Endothelial cell (in vitro differentiated cells): ENCODE measurements at regions not wholly inside any gene's neighbourhood (a gene's known extent, or its start where the extent isn't known, plus 50 kb on each side); places are given as distances from the start of the nearest gene placed in this dataset.

Source experiments
- DNase-seq: peaks from one replicate; pipeline ENCODE4 v3.0.0; 2021; ENCODE audit warnings: low spot score
- H3K27ac Mint-ChIP-seq: one replicate; pipeline ENCODE4 v1.8.0; 2021; ENCODE audit warnings: mixed read lengths, inconsistent platforms; ENCODE audit not compliant: unreplicated experiment
- H3K27me3 Mint-ChIP-seq: one replicate; pipeline ENCODE4 v1.8.0; 2021; ENCODE audit warnings: mild to moderate bottlenecking, moderate library complexity, mixed read lengths, inconsistent platforms; ENCODE audit not compliant: unreplicated experiment
- H3K36me3 Mint-ChIP-seq: one replicate; pipeline ENCODE4 v1.8.0; 2021; ENCODE audit warnings: mild to moderate bottlenecking, low read depth, mixed read lengths, inconsistent platforms; ENCODE audit not compliant: unreplicated experiment
- H3K4me1 Mint-ChIP-seq: one replicate; pipeline ENCODE4 v1.8.0; 2021; ENCODE audit warnings: mild to moderate bottlenecking, mixed read lengths, inconsistent platforms; ENCODE audit not compliant: unreplicated experiment
- H3K4me3 Mint-ChIP-seq: one replicate; pipeline ENCODE4 v1.8.0; 2021; ENCODE audit warnings: mild to moderate bottlenecking, mixed read lengths, inconsistent platforms; ENCODE audit not compliant: unreplicated experiment
- H3K9me3 Mint-ChIP-seq: one replicate; pipeline ENCODE4 v1.8.0; 2021; ENCODE audit warnings: mixed read lengths, inconsistent platforms; ENCODE audit not compliant: unreplicated experiment
- TF ChIP-seq, protein P1 (sequence below): fragments of 200-600 bp; sonication (generic); IDR thresholded peaks from one replicate; pipeline ENCODE4 v1.5.0; 2021; ENCODE audit warnings: antibody characterized with exemption; ENCODE audit not compliant: unreplicated experiment

DNA sequence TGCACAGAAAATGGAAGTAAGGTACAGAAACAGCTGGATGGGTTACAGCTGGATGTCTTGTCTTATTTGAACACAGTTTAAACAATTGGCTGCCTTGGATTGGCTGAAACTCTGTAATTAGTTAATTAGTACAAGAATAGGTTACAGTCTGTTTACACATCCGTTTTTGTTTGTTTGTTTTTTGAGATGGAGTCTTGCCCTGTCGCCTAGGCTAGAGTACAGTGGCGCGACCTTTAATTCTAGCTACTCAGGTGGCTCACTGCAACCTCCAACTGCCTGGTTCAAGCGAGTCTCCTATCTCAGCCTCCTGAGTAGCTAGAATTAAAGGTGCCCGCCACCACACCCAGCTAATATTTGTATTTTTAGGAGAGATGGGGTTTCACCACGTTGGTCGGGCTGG is 368.7 kb upstream of the KLF4 start:
- H3K4me1 Mint-ChIP-seq = no peaks in the 10 kb centered on the region
- TF ChIP-seq, protein P1, sequence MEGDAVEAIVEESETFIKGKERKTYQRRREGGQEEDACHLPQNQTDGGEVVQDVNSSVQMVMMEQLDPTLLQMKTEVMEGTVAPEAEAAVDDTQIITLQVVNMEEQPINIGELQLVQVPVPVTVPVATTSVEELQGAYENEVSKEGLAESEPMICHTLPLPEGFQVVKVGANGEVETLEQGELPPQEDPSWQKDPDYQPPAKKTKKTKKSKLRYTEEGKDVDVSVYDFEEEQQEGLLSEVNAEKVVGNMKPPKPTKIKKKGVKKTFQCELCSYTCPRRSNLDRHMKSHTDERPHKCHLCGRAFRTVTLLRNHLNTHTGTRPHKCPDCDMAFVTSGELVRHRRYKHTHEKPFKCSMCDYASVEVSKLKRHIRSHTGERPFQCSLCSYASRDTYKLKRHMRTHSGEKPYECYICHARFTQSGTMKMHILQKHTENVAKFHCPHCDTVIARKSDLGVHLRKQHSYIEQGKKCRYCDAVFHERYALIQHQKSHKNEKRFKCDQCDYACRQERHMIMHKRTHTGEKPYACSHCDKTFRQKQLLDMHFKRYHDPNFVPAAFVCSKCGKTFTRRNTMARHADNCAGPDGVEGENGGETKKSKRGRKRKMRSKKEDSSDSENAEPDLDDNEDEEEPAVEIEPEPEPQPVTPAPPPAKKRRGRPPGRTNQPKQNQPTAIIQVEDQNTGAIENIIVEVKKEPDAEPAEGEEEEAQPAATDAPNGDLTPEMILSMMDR = no peak
- no peaks in the 10 kb centered on the region for H3K9me3 Mint-ChIP-seq
- H3K27me3 Mint-ChIP-seq = no peaks in the 10 kb centered on the region
- no peak overlapping the region for H3K27ac Mint-ChIP-seq
- H3K36me3 Mint-ChIP-seq = no peaks in the 10 kb centered on the region
- DNase-seq = no peak
- no peak overlapping the region for H3K4me3 Mint-ChIP-seq

GRCh38 chr9:107856633-107857032 is 367.1 kb upstream of the KLF4 start:
- Mint-ChIP-seq H3K27me3 (no peaks in the 10 kb centered on the region), H3K9me3 (no peaks in the 10 kb centered on the region), H3K4me1 (no peaks in the 10 kb centered on the region), H3K4me3 (no peak overlapping the region), H3K36me3 (no peaks in the 10 kb centered on the region), H3K27ac (no peak overlapping the region)
- no peak for DNase-seq
- TF ChIP-seq, protein P1 = no peak

GRCh38 chr9:107855164-107855563 is 365.6 kb upstream of the KLF4 start:
- Mint-ChIP-seq H3K27ac (no peak overlapping the region), H3K4me3 (no peak overlapping the region), H3K27me3 (no peaks in the 10 kb centered on the region), H3K36me3 (no peaks in the 10 kb centered on the region), H3K9me3 (no peaks in the 10 kb centered on the region), H3K4me1 (no peaks in the 10 kb centered on the region)
- TF ChIP-seq, protein P1 = no peak
- DNase-seq = no peak

DNA sequence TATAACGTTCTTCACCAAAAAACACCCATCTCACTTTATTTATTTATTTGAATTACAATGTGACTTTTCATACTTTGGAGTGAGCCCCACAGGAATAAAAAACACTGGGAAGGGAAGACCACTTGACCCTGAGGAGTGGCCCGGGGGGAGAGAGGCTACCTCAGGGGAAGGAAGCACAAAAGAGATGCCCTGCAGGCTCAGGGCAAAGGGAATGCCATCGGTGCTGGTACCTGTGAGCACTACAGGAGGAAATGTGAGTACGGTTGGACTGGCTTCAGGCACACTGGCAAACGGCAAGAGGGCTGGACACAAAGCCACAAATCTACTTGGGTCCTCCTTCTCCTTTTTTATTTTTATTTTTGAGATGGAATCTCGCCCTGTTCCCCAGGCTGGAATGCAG is 363.9 kb upstream of the KLF4 start:
- Mint-ChIP-seq H3K36me3 (no peaks in the 10 kb centered on the region), H3K27ac (no peak overlapping the region), H3K9me3 (no peaks in the 10 kb centered on the region), H3K4me1 (no peaks in the 10 kb centered on the region), H3K27me3 (no peaks in the 10 kb centered on the region), H3K4me3 (no peak overlapping the region)
- DNase-seq = no peak
- TF ChIP-seq, protein P1 = no peak

GRCh38 chr9:107852891-107853290 is 363.3 kb upstream of the KLF4 start:
- H3K4me3 Mint-ChIP-seq = no peak overlapping the region
- H3K4me1 Mint-ChIP-seq = no peaks in the 10 kb centered on the region
- H3K36me3 Mint-ChIP-seq = no peaks in the 10 kb centered on the region
- H3K27ac Mint-ChIP-seq = no peak overlapping the region
- H3K9me3 Mint-ChIP-seq = no peaks in the 10 kb centered on the region
- TF ChIP-seq, protein P1 = no peak
- no peak for DNase-seq
- no peaks in the 10 kb centered on the region for H3K27me3 Mint-ChIP-seq
